H1 (cell line): ENCODE measurements at regions not wholly inside any gene's neighbourhood (a gene's known extent, or its start where the extent isn't known, plus 50 kb on each side); places are given as distances from the start of the nearest gene placed in this dataset.

Experiments
- E2F6 ChIP-seq: IDR thresholded peaks from 2 replicates; pipeline ENCODE4 v1.6.1; 2012; ENCODE audit warnings: inconsistent platforms
- EP300 ChIP-seq, 2 experiments: IDR thresholded peaks; 1 replicate in 1 of 2; 2 replicates in 1 of 2; pipeline ENCODE4 v1.6.1; 2011 to 2012; ENCODE audit warnings: low read depth in 2 of 2, low read length in 2 of 2, mild to moderate bottlenecking in 2 of 2, borderline replicate concordance in 1 of 2, inconsistent platforms in 1 of 2, moderate library complexity in 1 of 2
- TAF1 ChIP-seq: IDR thresholded peaks from 2 replicates; pipeline ENCODE4 v1.6.1; 2011; ENCODE audit warnings: mild to moderate bottlenecking, low read depth, low read length
- YY1 ChIP-seq: IDR thresholded peaks from 2 replicates; pipeline ENCODE4 v1.6.1; 2011; ENCODE audit warnings: low read depth, mild to moderate bottlenecking, low read length

GRCh38 chr15:36263666-36264065 lies 315.8 kb upstream of the CDIN1 start (continued):
- no peak for TF ChIP-seq E2F6
- TF ChIP-seq YY1, result no peak
- no peak for TF ChIP-seq TAF1
- no peak for TF ChIP-seq EP300 (IDR thresholded peaks at IDR 0.05; ENCODE audit: borderline replicate concordance in 1 of 2, low read depth in 2 of 2, low read length in 2 of 2)
